GM19463 (cell line): ENCODE measurements at regions not wholly inside any gene's neighbourhood (a gene's known extent, or its start where the extent isn't known, plus 50 kb on each side); places are given as distances from the start of the nearest gene placed in this dataset.
"Not testable (repeated sequence)": the region's sequence is repeated elsewhere in the genome, so short reads cannot be mapped to it uniquely, and the experiment has no call there.

Experiments
- ATAC-seq: cut with Tn5 transposase; IDR thresholded peaks from one replicate; pipeline ENCODE4 v1.9.1; 2021; ENCODE audit warnings: mild to moderate bottlenecking, moderate library complexity; ENCODE audit not compliant: unreplicated experiment

GRCh38 chr15:26033493-26033892, 170.4 kb upstream of the ATP10A start:
- ATAC-seq, result no peak

- ATAC-seq, result no peak
Measured at GRCh38 chr15:26032162-26032846, 169.2 kb upstream of the ATP10A start.

GRCh38 chr15:26029586-26029985, 166.5 kb upstream of the ATP10A start:
- not testable (repeated sequence) for ATAC-seq

GRCh38 chr15:26029146-26029545, 166.0 kb upstream of the ATP10A start:
- ATAC-seq, result no peak

- no peak for ATAC-seq
Measured at GRCh38 chr15:26028086-26028740, 165.1 kb upstream of the ATP10A start.

GRCh38 chr15:26026671-26027070, 163.5 kb upstream of the ATP10A start:
- ATAC-seq, result not testable (repeated sequence)

GRCh38 chr15:26024241-26024640, 161.1 kb upstream of the ATP10A start:
- no peak for ATAC-seq

- ATAC-seq, result no peak
Measured at GRCh38 chr15:26023691-26024090, 160.6 kb upstream of the ATP10A start.

GRCh38 chr15:26023231-26023630, 160.1 kb upstream of the ATP10A start:
- no peak for ATAC-seq

GRCh38 chr15:26020871-26021270, 157.7 kb upstream of the ATP10A start:
- ATAC-seq, result no peak

- ATAC-seq, result no peak
Measured at GRCh38 chr15:26017665-26018064, 154.5 kb upstream of the ATP10A start.

GRCh38 chr15:26015516-26016075, 152.5 kb upstream of the ATP10A start:
- ATAC-seq, result no peak

GRCh38 chr15:26013981-26014380, 150.9 kb upstream of the ATP10A start:
- ATAC-seq, result no peak

GRCh38 chr15:26011916-26012315, 148.8 kb upstream of the ATP10A start:
- ATAC-seq, result no peak

- ATAC-seq, result no peak
Measured at GRCh38 chr15:26007151-26007550, 144.0 kb upstream of the ATP10A start.

GRCh38 chr15:26001201-26001600, 138.1 kb upstream of the ATP10A start:
- no peak for ATAC-seq

- ATAC-seq, result no peak
Measured at GRCh38 chr15:25993506-25993905, 130.4 kb upstream of the ATP10A start.

- ATAC-seq, result no peak
Measured at GRCh38 chr15:25990220-25990619, 127.1 kb upstream of the ATP10A start.

- no peak for ATAC-seq
Measured at GRCh38 chr15:25989327-25989726, 126.2 kb upstream of the ATP10A start.

- not testable (repeated sequence) for ATAC-seq
Measured at GRCh38 chr15:25988716-25989115, 125.6 kb upstream of the ATP10A start.

GRCh38 chr15:25987638-25988037, 124.5 kb upstream of the ATP10A start:
- no peak for ATAC-seq

GRCh38 chr15:25985165-25985564, 122.0 kb upstream of the ATP10A start:
- ATAC-seq, result no peak
